HL-60 (cell line): ENCODE measurements at regions not wholly inside any gene's neighbourhood (a gene's known extent, or its start where the extent isn't known, plus 50 kb on each side); places are given as distances from the start of the nearest gene placed in this dataset.

Experiments
- DNase-seq, 2 experiments: peaks; one replicate each; pipeline ENCODE4 v3.0.0-alpha.2; 2010 to 2020; ENCODE audit warnings: low read depth in 1 of 2, low spot score in 1 of 2
- H3K27ac ChIP-seq: fragments of 250-450 bp; sonication (Bioruptor Pico); replicated peaks from 2 replicates; pipeline ENCODE4 v1.5.1; 2020; ENCODE audit warnings: mild to moderate bottlenecking, moderate library complexity
- H3K27me3 ChIP-seq: fragments of 250-450 bp; sonication (Bioruptor Pico); 2 replicates; pipeline ENCODE4 v1.5.1; 2021; ENCODE audit warnings: mild to moderate bottlenecking, moderate library complexity; ENCODE audit not compliant: insufficient read depth, poor library complexity, severe bottlenecking
- H3K4me3 ChIP-seq: replicated peaks from 2 replicates; pipeline ENCODE4 v1.5.1; 2011; ENCODE audit warnings: mild to moderate bottlenecking, control low read depth, low read length; ENCODE audit not compliant: insufficient read depth
- GABPA ChIP-seq: IDR thresholded peaks from 2 replicates; pipeline ENCODE4 v1.6.1; 2012; ENCODE audit warnings: low read depth
- POLR2AphosphoS5 ChIP-seq: IDR thresholded peaks from 2 replicates; pipeline ENCODE4 v1.6.1; 2012; ENCODE audit warnings: low read depth
- SPI1 ChIP-seq: IDR thresholded peaks from 2 replicates; pipeline ENCODE4 v1.6.1; 2012; ENCODE audit warnings: low read depth, mild to moderate bottlenecking, borderline replicate concordance
- TF ChIP-seq, protein P1 (sequence below): IDR thresholded peaks from one replicate; pipeline ENCODE4 v1.5.1; 2011; ENCODE audit warnings: low read length, control low read depth, inconsistent platforms; ENCODE audit not compliant: insufficient read depth
- TF ChIP-seq, protein P2 (sequence below): IDR thresholded peaks from 2 replicates; pipeline ENCODE4 v1.6.1; 2012; ENCODE audit warnings: low read depth; ENCODE audit not compliant: insufficient replicate concordance

DNA sequence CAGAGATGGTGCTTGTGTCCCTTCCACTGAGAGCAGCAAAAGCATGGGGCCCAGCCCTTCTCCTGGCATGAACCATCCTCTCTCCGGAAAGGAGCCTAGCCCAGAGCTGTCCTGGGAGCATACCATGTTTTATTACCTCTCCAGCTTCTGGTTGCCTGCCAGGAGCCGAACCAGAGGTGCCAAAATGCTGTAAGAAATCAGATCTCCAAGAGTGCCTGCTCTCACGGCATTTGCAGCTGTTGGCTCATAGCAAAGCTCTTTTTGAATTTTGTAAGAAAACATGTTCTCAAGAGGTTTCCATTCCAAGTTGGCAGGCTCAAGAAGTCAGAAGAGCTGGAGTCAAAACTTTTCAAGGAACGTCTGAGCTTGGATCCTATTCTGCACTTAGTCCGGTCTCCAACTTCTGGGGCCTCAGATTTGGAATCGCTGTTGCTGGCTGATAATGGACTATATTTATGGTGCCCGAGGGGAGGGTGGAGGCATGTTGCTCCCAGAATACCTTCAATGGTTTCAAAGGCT is 211.7 kb upstream of the MKI67 start:
- Histone ChIP-seq H3K27me3 (peaks cover 2% of the 10 kb centered on the region), H3K27ac (no peak overlapping the region), H3K4me3 (no peak overlapping the region)
- no peak for DNase-seq
- TF ChIP-seq GABPA (no peak), POLR2AphosphoS5 (no peak)

DNA sequence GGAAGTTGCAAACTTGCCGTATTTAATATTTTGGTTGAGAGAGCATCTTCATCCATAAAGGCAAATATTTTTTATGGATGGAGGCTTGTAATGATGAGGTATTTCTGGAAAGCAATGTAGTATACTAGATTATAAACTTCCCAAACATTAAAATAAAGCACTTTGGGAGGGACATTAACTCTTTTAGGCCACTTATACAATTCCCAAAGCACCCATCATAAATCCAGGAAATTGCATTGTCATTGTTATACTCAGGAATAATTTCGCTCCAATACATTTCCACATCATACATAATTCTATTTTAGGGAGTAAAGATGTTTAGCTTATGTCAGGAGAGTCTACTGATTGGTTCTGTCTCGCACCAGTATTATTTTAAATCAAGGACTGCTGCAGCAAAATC is 212.7 kb upstream of the MKI67 start:
- no peak for TF ChIP-seq POLR2AphosphoS5
- TF ChIP-seq, protein P1, sequence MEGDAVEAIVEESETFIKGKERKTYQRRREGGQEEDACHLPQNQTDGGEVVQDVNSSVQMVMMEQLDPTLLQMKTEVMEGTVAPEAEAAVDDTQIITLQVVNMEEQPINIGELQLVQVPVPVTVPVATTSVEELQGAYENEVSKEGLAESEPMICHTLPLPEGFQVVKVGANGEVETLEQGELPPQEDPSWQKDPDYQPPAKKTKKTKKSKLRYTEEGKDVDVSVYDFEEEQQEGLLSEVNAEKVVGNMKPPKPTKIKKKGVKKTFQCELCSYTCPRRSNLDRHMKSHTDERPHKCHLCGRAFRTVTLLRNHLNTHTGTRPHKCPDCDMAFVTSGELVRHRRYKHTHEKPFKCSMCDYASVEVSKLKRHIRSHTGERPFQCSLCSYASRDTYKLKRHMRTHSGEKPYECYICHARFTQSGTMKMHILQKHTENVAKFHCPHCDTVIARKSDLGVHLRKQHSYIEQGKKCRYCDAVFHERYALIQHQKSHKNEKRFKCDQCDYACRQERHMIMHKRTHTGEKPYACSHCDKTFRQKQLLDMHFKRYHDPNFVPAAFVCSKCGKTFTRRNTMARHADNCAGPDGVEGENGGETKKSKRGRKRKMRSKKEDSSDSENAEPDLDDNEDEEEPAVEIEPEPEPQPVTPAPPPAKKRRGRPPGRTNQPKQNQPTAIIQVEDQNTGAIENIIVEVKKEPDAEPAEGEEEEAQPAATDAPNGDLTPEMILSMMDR = no peak
- TF ChIP-seq, protein P2, sequence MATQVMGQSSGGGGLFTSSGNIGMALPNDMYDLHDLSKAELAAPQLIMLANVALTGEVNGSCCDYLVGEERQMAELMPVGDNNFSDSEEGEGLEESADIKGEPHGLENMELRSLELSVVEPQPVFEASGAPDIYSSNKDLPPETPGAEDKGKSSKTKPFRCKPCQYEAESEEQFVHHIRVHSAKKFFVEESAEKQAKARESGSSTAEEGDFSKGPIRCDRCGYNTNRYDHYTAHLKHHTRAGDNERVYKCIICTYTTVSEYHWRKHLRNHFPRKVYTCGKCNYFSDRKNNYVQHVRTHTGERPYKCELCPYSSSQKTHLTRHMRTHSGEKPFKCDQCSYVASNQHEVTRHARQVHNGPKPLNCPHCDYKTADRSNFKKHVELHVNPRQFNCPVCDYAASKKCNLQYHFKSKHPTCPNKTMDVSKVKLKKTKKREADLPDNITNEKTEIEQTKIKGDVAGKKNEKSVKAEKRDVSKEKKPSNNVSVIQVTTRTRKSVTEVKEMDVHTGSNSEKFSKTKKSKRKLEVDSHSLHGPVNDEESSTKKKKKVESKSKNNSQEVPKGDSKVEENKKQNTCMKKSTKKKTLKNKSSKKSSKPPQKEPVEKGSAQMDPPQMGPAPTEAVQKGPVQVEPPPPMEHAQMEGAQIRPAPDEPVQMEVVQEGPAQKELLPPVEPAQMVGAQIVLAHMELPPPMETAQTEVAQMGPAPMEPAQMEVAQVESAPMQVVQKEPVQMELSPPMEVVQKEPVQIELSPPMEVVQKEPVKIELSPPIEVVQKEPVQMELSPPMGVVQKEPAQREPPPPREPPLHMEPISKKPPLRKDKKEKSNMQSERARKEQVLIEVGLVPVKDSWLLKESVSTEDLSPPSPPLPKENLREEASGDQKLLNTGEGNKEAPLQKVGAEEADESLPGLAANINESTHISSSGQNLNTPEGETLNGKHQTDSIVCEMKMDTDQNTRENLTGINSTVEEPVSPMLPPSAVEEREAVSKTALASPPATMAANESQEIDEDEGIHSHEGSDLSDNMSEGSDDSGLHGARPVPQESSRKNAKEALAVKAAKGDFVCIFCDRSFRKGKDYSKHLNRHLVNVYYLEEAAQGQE = no peak
- TF ChIP-seq SPI1 = no peak
- no peak for TF ChIP-seq GABPA
- DNase-seq = no peak
- no peak overlapping the region for H3K27ac ChIP-seq
- H3K4me3 ChIP-seq = no peak overlapping the region
- peaks cover 2% of the 10 kb centered on the region for H3K27me3 ChIP-seq

DNA sequence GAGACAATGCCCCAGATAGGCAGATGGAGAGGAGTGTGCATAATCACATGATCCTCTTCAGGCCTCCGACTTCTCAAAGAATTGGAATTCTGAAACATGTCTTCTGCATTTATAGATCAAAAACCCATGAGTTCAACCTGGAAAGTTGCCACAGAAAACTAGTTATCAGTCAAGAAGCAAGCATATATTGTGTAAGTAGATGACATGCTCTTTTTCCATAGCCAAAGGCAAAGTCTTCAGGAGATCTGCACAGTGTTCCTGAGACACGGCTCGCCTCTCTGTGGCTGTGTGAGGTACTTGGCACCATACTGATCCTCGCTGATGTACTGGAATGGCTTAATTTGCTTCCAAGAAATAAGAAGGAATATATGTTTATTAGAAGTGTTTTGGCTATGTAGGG is 213.5 kb upstream of the MKI67 start:
- no peak overlapping the region for H3K4me3 ChIP-seq
- no peak overlapping the region for H3K27ac ChIP-seq
- H3K27me3 ChIP-seq = peaks cover 2% of the 10 kb centered on the region
- DNase-seq = no peak
- TF ChIP-seq, protein P2 = no peak
- TF ChIP-seq GABPA (no peak), SPI1 (no peak), POLR2AphosphoS5 (no peak)
- TF ChIP-seq, protein P1 = no peak

DNA sequence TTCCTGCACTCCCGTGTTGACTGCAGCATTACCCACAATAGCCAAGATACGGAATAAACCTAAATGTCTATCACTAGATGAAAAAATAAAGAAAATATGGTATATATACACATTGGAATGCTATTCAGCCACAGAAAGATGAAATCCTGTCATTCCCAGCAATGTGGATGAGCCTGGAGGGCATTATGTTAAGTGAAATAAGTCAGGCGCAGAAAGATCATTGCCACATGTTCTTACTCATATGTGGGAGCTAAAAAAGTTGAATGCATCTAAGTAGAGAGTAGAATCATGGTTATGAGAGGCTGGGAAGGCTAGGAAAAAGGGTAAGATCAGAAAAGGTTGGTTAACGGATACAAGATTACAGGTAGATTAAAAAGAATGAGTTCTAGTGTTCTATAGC is 219.1 kb upstream of the MKI67 start:
- no peak overlapping the region for H3K27ac ChIP-seq
- H3K4me3 ChIP-seq = no peak overlapping the region
- H3K27me3 ChIP-seq = no peaks in the 10 kb centered on the region
- TF ChIP-seq GABPA = no peak
- no peak for TF ChIP-seq POLR2AphosphoS5
- TF ChIP-seq, protein P1 = no peak
- TF ChIP-seq, protein P2 = no peak
- no peak for TF ChIP-seq SPI1
- DNase-seq = no peak
